SU-DHL-6 (cell line): ENCODE measurements at regions not wholly inside any gene's neighbourhood (a gene's known extent, or its start where the extent isn't known, plus 50 kb on each side); places are given as distances from the start of the nearest gene placed in this dataset.

Experiments
- H2AFZ ChIP-seq: fragments of 200-600 bp; sonication (generic); 2 replicates; pipeline ENCODE4 v1.6.1; 2014; ENCODE audit warnings: low read depth, mild to moderate bottlenecking, moderate library complexity, mixed read lengths, antibody characterized with exemption, low read length; ENCODE audit not compliant: severe bottlenecking
- H3F3A ChIP-seq: fragments of 200-600 bp; shearing (Covaris generic); 2 replicates; pipeline ENCODE4 v1.6.0; 2016; ENCODE audit warnings: antibody characterized with exemption, mild to moderate bottlenecking; ENCODE audit not compliant: insufficient read depth
- H3K27ac ChIP-seq: fragments of 200-600 bp; sonication (generic); 2 replicates; pipeline ENCODE4 v1.5.1; 2016; ENCODE audit warnings: low read depth, mild to moderate bottlenecking, low read length, moderate library complexity, mixed read lengths
- H3K27me3 ChIP-seq: fragments of 200-600 bp; sonication (generic), shearing (Covaris generic); 2 replicates; pipeline ENCODE4 v1.6.0; 2014; ENCODE audit warnings: mild to moderate bottlenecking, low read length
- H3K36me3 ChIP-seq: fragments of 200-600 bp; sonication (generic); 2 replicates; pipeline ENCODE4 v1.6.1; 2014; ENCODE audit warnings: mild to moderate bottlenecking, low read length, mixed read lengths
- H3K4me2 ChIP-seq: fragments of 300-600, 200-600 bp; shearing (Covaris generic), sonication (generic); 2 replicates; pipeline ENCODE4 v1.6.0; 2014; ENCODE audit warnings: low read length, low read depth, mild to moderate bottlenecking; ENCODE audit not compliant: poor library complexity, severe bottlenecking
- H3K4me3 ChIP-seq: fragments of 200-600 bp; sonication (generic); 2 replicates; pipeline ENCODE4 v1.5.1; 2014; ENCODE audit warnings: antibody characterized with exemption, low read length, mild to moderate bottlenecking, mixed read lengths; ENCODE audit not compliant: insufficient read depth, poor library complexity, severe bottlenecking
- H3K79me2 ChIP-seq: fragments of 200-600 bp; sonication (generic); 2 replicates; pipeline ENCODE4 v1.6.1; 2014; ENCODE audit warnings: mild to moderate bottlenecking, low read length, moderate library complexity; ENCODE audit not compliant: insufficient read depth
- H3K9ac ChIP-seq: fragments of 200-600 bp; sonication (generic); 2 replicates; pipeline ENCODE4 v1.7.0; 2014; ENCODE audit warnings: mild to moderate bottlenecking, low read length
- H3K9me2 ChIP-seq: fragments of 200-600 bp; sonication (generic); replicated peaks from 2 replicates; pipeline ENCODE4 v1.6.1; 2014; ENCODE audit warnings: low read length; ENCODE audit not compliant: insufficient read depth
- H3K9me3 ChIP-seq: fragments of 200-600 bp; sonication (generic); 2 replicates; pipeline ENCODE4 v1.6.1; 2014; ENCODE audit warnings: low read length, mixed read lengths; ENCODE audit not compliant: insufficient read depth
- H4K20me1 ChIP-seq: fragments of 200-600 bp; sonication (generic); 2 replicates; pipeline ENCODE4 v1.6.1; 2014; ENCODE audit warnings: low read depth, mild to moderate bottlenecking, antibody characterized with exemption, low read length, moderate library complexity, mixed read lengths
- CTCF ChIP-seq: fragments of 200-600 bp; sonication (generic); IDR thresholded peaks from one replicate; pipeline ENCODE4 v1.5.1; 2017; ENCODE audit warnings: antibody characterized with exemption, mild to moderate bottlenecking, low read length, moderate library complexity; ENCODE audit not compliant: insufficient read depth, poor library complexity, severe bottlenecking
- EZH2phosphoT487 ChIP-seq: fragments of 200-600 bp; sonication (generic), shearing (Covaris generic); conservative IDR thresholded peaks from 2 replicates; pipeline ENCODE4 v1.6.1; 2018; ENCODE audit warnings: mild to moderate bottlenecking, antibody characterized with exemption, low read length, moderate library complexity, mixed read lengths

GRCh38 chr3:107085261-107085660 lies 292.0 kb upstream of the CCDC54 start:
- no peaks in the 10 kb centered on the region for H3K27me3 ChIP-seq
- no peaks in the 10 kb centered on the region for H3K9me2 ChIP-seq
- H2AFZ ChIP-seq, result no peak overlapping the region
- no peaks in the 10 kb centered on the region for H3K9me3 ChIP-seq
- no peak overlapping the region for H3K4me2 ChIP-seq
- no peaks in the 10 kb centered on the region for H3F3A ChIP-seq
- H3K27ac ChIP-seq, result no peak overlapping the region
- TF ChIP-seq EZH2phosphoT487, result no peak
- TF ChIP-seq CTCF, result no peak
- no peaks in the 10 kb centered on the region for H4K20me1 ChIP-seq
- no peak overlapping the region for H3K9ac ChIP-seq
- no peak overlapping the region for H3K4me3 ChIP-seq
- H3K36me3 ChIP-seq, result no peaks in the 10 kb centered on the region
- H3K79me2 ChIP-seq, result no peaks in the 10 kb centered on the region

GRCh38 chr3:107092121-107092520 lies 285.1 kb upstream of the CCDC54 start:
- Histone ChIP-seq H4K20me1 (no peaks in the 10 kb centered on the region), H3K79me2 (no peaks in the 10 kb centered on the region), H3K9ac (no peak overlapping the region), H3K27ac (no peak overlapping the region), H3K27me3 (no peaks in the 10 kb centered on the region), H3K9me3 (no peaks in the 10 kb centered on the region), H3F3A (no peaks in the 10 kb centered on the region), H3K9me2 (no peaks in the 10 kb centered on the region), H2AFZ (no peak overlapping the region), H3K4me2 (no peak overlapping the region), H3K4me3 (no peak overlapping the region), H3K36me3 (no peaks in the 10 kb centered on the region)
- TF ChIP-seq EZH2phosphoT487, result no peak
- TF ChIP-seq CTCF, result no peak

GRCh38 chr3:107098864-107099263 lies 278.4 kb upstream of the CCDC54 start:
- no peak for TF ChIP-seq EZH2phosphoT487
- TF ChIP-seq CTCF, result no peak
- Histone ChIP-seq H2AFZ (no peak overlapping the region), H3K9me2 (no peaks in the 10 kb centered on the region), H3K79me2 (no peaks in the 10 kb centered on the region), H3K36me3 (no peaks in the 10 kb centered on the region), H3K9me3 (no peaks in the 10 kb centered on the region), H3K27ac (no peak overlapping the region), H3F3A (no peaks in the 10 kb centered on the region), H3K27me3 (no peaks in the 10 kb centered on the region), H3K9ac (no peak overlapping the region), H3K4me3 (no peak overlapping the region), H4K20me1 (no peaks in the 10 kb centered on the region), H3K4me2 (no peak overlapping the region)
